ENCODE measurements at regions not wholly inside any gene's neighbourhood (a gene's known extent, or its start where the extent isn't known, plus 50 kb on each side); places are given as distances from the start of the nearest gene placed in this dataset.

- no peak overlapping the region for H3K4me3 ChIP-seq
- DNase-seq: no peak
- no peaks in the 10 kb centered on the region for H3K36me3 ChIP-seq (replicated peaks in 1 of 2)
- no peaks in the 10 kb centered on the region for H3K9me3 ChIP-seq (replicated peaks in 1 of 3)
- H3K27me3 ChIP-seq: no peaks in the 10 kb centered on the region
- intact Hi-C loops (cut with DNase I): no loop called here
- H3K27ac ChIP-seq: no peak overlapping the region
- no peak for TF ChIP-seq POLR2A (IDR thresholded peaks at IDR 0.05)
- TF ChIP-seq, protein P1, sequence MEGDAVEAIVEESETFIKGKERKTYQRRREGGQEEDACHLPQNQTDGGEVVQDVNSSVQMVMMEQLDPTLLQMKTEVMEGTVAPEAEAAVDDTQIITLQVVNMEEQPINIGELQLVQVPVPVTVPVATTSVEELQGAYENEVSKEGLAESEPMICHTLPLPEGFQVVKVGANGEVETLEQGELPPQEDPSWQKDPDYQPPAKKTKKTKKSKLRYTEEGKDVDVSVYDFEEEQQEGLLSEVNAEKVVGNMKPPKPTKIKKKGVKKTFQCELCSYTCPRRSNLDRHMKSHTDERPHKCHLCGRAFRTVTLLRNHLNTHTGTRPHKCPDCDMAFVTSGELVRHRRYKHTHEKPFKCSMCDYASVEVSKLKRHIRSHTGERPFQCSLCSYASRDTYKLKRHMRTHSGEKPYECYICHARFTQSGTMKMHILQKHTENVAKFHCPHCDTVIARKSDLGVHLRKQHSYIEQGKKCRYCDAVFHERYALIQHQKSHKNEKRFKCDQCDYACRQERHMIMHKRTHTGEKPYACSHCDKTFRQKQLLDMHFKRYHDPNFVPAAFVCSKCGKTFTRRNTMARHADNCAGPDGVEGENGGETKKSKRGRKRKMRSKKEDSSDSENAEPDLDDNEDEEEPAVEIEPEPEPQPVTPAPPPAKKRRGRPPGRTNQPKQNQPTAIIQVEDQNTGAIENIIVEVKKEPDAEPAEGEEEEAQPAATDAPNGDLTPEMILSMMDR (IDR thresholded peaks at IDR 0.05): no peak
- 81 to 91% (median 84%) methylated on average over 8 of the region's 8 CpGs for WGBS, 4 donors
- H3K4me1 ChIP-seq (replicated peaks in 1 of 2): no peaks in the 10 kb centered on the region
These were observed 453.3 kb downstream of the COL11A1 start for GRCh38 chr1:102655034-102655433.

- no peaks in the 10 kb centered on the region for H3K27me3 ChIP-seq
- no peaks in the 10 kb centered on the region for H3K9me3 ChIP-seq (replicated peaks in 1 of 3)
- no peak for TF ChIP-seq POLR2A (IDR thresholded peaks at IDR 0.05)
- TF ChIP-seq, protein P1 (IDR thresholded peaks at IDR 0.05): no peak
- no peaks in the 10 kb centered on the region for H3K36me3 ChIP-seq (replicated peaks in 1 of 2)
- H3K4me3 ChIP-seq: no peak overlapping the region
- DNase-seq: no peak
- WGBS, 4 donors: 56 to 76% (median 64%) methylated on average over 1 of the region's 1 CpG
- H3K27ac ChIP-seq: no peak overlapping the region
- no peaks in the 10 kb centered on the region for H3K4me1 ChIP-seq (replicated peaks in 1 of 2)
- intact Hi-C loops (cut with DNase I): no loop called here
These were observed 467.4 kb downstream of the COL11A1 start for GRCh38 chr1:102640872-102641271.

GRCh38 chr1:102640312-102640711, 468.0 kb downstream of the COL11A1 start:
- 66 to 90% (median 79%) methylated on average over 1 of the region's 1 CpG for WGBS, 4 donors
- H3K27ac ChIP-seq: no peak overlapping the region
- H3K9me3 ChIP-seq (replicated peaks in 1 of 3): no peaks in the 10 kb centered on the region
- H3K4me3 ChIP-seq: no peak overlapping the region
- no peaks in the 10 kb centered on the region for H3K36me3 ChIP-seq (replicated peaks in 1 of 2)
- H3K4me1 ChIP-seq (replicated peaks in 1 of 2): no peaks in the 10 kb centered on the region
- TF ChIP-seq, protein P1 (IDR thresholded peaks at IDR 0.05): no peak
- TF ChIP-seq POLR2A (IDR thresholded peaks at IDR 0.05): no peak
- intact Hi-C loops (cut with DNase I): no loop called here
- H3K27me3 ChIP-seq: no peaks in the 10 kb centered on the region
- DNase-seq: no peak

DNA sequence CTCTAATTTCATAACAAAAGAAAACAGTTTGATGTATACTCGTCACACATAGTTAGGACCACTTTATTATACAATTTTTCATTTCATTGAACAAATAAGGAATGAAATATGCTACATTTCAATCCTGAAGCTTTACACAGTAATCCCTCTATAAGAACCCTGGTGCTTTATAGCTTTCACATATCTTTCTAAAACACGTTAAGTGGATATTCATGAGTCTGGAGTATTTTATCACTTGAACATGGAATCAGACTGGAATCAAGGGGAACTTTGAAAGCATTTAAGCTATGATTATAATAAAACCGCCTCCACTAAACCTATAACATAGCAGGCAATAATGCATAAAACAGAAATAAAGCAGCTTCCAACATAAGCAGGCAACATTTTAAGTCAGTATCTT, 476.6 kb downstream of the COL11A1 start:
- intact Hi-C loops (cut with DNase I): no loop called here
- no peaks in the 10 kb centered on the region for H3K4me1 ChIP-seq (replicated peaks in 1 of 2)
- no peaks in the 10 kb centered on the region for H3K27me3 ChIP-seq
- no peak for DNase-seq
- no peak overlapping the region for H3K27ac ChIP-seq
- H3K36me3 ChIP-seq (replicated peaks in 1 of 2): no peaks in the 10 kb centered on the region
- no peaks in the 10 kb centered on the region for H3K9me3 ChIP-seq (replicated peaks in 1 of 3)
- 60 to 71% (median 67%) methylated on average over 3 of the region's 3 CpGs for WGBS, 4 donors
- no peak overlapping the region for H3K4me3 ChIP-seq
- TF ChIP-seq, protein P1 (IDR thresholded peaks at IDR 0.05): no peak
- no peak for TF ChIP-seq POLR2A (IDR thresholded peaks at IDR 0.05)

Data from adrenal gland (tissue), 9 donors.